Putamen (tissue), 1 donor: ENCODE measurements at regions not wholly inside any gene's neighbourhood (a gene's known extent, or its start where the extent isn't known, plus 50 kb on each side); places are given as distances from the start of the nearest gene placed in this dataset.

Source experiments
- DNase-seq: peaks from one replicate; pipeline ENCODE4 v3.0.0-alpha.2; 2016; ENCODE audit warnings: low spot score

DNA sequence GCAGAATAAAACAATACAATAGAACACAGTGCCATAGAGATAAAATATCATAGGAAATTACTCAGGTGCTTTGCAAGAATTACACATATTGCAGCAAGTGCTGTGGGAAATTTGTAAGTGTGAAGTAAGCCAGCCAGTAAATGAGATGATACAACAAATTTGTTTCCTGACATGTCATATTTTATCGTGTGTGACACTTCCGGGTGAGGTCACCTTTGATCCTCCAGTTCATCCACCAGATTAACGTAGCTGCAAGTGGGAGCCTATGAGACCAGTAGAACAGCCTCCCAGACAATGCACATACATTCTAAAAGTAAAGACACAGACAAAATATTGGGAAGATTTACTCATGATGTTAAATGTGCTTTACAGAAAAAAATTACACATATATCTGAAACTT lies 72.2 kb downstream of the PRDM9 start:
- no peak for DNase-seq

DNA sequence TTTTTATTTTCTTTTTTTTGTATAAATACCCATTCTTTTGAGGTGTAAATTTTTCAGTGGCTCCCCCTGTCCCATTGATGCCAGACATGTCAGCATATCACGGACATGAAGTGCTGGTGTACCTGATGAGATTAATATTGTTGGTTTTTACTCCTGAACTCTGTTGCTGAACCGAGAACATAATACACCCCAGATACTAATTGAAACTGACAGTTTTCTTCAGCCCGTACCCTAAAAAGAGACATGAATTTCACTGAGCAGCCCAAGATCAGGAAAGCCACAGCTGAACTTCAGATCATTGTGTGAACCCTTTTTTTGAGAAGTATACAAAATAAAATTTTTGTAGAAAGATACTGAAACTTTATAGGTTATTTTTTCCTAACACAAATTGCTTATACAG lies 75.7 kb downstream of the PRDM9 start:
- DNase-seq, result no peak

DNA sequence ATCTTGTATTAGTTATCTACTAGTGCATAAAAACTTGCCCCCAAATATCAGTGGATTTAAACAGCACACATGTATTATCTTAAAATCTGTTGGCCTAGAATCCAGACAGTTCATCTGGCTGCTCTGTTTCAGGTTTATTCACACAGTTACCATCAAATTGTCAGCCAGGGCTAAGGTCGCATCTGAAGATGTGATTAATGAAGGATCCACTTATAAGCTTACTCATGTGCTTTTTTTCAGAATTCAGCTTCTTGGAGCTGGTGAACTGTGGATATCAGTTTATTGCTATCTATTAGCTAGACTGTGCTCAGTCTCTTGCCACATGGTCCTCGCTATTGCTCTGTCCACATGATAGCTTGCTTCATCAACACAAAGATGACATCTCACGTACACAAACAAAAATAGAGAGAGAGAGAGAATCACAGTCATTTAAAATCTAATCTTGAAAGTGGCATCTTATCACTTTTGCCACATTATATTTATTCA lies 81.5 kb downstream of the PRDM9 start:
- DNase-seq, result no peak

DNA sequence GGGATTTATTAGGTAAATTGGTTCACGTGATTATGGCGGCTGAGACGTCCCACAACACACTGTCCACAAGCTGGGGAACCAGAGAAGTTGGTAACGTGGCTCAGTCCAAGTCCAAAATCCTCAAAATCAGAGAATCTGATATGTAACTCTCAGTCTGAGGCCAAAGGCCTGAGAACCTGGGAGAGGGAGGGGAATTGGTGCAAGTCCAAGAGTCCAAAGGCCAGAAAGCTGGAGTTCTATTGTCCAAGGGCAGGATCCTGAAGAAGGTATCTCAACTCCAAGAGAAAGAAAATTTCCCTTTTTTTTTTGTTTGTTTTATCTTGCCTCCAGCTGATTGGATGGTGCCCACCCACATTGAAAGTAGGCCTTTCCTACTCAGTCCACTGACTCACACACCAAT lies 83.8 kb downstream of the PRDM9 start:
- DNase-seq, result no peak

DNA sequence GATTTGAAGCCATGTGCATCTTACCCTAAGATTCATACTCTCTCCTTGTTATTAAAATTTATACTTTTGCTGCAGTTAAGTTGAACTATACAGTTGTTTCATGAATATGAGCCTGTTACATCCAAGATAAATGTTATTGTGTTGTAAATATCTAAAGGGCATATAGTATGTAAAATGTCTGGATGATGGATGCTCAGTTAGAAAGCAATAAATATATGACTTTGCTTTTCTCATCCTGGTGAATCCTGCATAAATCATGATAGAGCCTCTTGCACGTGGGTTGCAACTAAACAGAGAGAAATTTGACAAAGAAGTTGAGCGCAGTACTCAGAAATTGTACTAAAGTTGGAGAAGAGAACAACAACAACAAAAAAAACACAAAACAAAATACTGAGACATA lies 99.5 kb downstream of the PRDM9 start:
- no peak for DNase-seq

DNA sequence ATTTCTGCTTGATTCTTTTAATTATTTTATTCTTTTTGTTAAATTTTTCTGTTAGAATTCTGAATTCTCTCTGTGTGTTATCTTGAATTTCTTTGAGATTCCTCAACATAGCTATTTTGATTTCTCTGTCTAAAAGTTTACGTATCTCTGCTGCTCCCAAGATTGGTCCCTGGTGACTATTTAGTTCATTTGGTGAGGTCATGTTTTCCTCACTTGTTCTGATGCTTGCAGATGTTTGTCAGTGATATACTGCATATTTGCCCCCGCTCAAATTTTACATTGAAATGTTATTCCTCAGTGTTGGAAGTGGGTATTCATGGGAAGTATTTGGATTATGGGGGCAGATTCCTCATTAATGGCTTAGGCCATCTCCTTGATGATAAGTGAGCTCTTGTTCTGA lies 105.3 kb downstream of the PRDM9 start:
- DNase-seq, result no peak

DNA sequence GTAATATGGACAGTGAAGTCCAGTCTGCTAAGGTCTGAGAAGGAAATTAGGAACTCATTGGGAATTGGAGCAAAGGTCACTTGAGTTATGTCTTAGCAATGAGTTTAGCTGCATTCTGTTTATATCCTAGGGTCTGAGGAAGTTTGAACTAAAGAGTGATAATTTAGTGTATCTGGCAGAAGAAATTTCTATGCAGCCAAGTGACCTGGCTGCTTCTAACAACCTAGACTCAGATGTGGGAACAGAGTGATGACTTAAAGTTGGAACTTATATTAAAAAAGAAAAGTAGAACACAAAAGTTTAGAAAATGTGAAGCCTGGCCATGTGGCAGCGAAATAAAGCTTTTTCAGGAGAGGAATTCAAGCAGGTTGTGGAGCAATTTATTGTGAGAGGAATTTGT lies 106.2 kb downstream of the PRDM9 start:
- DNase-seq, result no peak

DNA sequence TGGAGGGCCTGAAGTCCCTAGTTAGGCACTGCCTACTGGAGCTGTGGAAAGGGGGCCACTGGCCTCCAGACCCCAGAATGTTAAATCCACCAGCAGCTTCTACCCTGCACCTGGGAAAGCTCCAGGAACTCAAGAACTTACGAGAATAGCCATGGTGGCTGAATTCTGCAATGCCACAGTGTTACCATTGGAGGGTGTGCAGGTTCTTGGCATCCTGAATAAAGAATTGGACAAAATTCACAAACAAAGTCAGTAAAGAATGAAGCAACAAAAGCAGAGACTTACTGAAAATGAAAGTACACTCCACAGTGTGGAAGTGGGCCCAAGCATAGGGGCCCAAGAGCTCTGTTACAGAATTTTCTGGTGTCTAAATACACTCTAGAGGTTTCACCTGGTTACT lies 107.0 kb downstream of the PRDM9 start:
- DNase-seq, result no peak

DNA sequence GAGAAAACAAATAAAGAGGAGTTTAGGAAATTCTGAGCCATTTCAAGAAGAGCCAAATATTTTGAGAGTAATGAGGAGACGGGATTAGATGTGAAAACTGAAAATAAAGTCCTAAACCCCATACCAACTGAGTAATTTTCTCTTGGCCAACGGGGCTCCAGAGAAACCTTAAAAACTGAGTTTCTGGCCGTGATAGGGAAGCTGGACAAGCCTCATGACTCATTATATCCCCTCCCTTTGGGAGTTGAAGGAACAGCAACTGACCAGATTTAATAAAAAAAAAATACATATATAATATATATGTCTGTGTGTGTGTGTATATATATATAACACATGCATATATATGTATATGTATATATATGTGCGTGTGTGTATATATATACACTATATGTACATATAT lies 119.6 kb downstream of the PRDM9 start:
- no peak for DNase-seq

DNA sequence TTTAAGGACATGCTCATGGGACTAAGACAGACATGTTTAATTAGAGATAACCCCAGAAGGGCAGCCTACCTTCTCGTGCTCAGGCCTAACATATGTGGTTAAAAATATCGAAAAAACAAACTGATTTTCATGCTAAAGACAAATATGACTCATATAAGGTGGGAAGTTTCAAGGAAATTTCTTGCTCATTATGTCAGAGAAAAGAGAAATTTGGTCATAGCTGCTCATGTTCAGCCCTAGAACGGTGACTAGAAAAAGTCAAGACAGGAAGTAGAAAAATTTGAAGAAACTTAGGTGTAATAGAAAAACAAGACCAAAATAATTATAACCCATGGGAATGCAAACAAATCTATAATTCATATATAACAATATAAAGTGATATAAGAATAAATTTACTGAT lies 120.6 kb downstream of the PRDM9 start:
- DNase-seq, result no peak

DNA sequence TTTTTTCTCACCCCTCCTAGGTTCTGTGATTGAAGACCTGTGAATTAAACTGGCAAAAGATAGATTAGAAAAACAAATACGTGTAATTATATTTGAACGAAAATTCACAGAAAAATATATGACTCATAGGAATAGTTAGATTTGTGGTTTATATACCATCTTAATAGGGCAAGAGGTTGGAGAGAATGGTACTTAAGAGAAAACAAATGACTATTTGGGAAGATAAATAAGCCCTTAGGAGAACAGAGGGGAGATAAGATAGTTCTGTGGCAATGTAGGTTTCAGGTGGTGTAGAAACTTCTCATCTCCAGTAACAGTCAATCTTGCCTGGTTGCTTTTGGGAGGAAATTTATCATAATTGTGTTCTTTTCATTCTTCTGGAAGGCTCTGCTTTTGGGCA lies 122.0 kb downstream of the PRDM9 start:
- DNase-seq, result no peak

DNA sequence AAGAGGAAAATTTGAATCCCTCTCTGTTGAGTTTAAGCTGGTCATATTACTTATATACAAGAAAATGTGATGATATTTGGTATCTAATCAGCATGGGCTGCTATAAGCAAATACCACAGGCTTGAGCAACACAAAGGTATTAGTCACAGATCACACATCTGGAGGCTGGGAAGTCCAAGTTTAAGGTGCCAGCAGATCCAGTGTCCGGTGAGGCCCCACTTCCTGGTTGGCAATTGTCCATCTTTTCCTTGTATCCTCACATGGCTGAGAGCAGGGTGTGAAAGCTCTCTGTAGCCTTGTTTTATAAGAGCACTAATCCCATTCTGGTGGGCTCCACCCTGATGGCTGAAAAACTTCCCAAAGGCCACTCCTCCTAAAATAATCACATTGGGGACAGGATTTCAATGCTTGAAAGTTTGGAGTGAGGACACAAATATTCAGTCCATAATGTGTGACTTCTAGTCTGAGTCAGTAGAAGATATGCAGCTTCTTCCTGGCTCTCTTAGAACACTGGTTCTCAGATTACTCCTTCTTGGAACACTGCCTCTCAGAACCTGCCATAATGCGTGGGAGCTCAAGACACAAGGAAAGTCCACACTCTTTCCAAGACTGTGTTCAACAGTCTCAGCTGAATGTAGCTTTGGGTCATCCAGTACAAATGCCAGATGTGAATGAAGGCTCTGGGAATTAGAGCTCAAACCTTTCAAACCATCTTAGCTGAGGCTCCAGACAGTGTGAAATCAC lies 124.1 kb downstream of the PRDM9 start:
- no peak for DNase-seq

DNA sequence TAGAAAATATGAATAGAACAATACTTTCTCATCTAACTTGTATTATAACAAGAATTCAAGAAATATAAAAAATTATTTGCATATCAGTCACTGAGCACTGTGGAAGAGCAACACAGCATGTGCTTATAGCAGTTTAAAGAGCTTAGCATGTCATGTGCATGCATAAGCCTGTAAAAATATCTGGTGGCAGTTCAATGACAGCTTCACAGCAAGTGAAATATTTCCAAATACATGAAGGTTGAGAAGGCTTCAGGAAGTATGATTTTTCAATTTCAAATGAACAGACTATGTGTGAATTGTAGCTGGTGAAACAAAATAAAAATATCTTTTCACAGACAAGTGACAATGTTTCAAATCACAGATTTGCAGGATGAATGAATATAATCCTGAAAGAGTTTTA lies 128.5 kb downstream of the PRDM9 start:
- no peak for DNase-seq

DNA sequence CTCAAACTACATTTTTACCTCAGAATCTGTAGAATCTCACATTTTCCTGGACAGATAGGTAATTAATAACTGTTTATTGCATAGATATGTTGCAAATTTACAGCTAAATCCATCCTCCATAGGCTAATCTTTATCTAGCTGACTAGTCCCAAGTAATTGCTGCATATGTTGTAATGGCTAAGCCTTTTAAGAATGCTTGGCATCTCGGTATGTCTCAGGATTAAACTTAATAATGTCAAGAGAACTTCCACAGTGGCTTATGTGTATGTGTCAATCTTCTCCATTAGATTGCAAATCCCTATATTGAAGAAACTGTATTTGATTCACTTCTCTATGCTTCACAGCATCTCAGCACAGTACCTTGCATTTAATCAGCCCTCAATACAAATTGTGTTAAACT lies 131.9 kb downstream of the PRDM9 start:
- DNase-seq, result no peak

DNA sequence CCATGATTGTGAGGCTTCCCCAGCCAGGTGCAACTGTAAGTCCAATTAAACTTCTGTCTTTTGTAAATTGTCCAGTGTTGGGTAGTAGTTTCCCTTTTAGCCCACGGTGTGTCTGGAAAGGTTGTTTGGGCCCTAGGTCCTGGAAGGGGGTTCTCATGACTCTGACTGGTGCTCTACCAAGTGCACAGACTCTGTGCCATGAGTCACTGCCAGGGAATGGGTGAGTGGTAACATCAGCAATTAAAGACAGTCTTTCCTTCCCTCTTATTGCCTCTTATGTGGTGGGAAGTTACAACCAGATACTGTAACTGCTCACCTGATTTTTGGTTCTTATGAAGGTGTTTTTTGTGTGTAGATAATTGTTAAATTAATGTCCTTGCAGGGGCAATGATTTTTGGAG lies 141.2 kb downstream of the PRDM9 start:
- DNase-seq, result no peak

DNA sequence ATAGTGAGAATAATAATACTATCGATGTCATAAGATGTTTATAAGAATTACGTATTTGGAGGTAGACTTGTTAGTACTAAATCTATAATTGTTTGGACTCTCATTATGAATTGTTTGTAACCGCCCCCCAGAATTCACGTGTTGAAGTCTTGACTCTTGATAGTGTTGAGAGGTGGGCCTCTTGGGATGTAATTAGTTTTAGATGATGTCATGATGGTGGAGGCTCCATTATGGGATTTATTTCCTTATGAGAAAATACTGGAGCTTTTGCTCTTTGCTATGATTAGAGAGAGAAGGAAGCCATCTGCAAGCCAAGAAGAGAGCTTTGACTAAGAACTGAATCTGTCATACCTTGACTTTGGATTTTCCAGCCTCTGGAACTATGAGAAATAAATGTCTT lies 142.2 kb downstream of the PRDM9 start:
- no peak for DNase-seq

DNA sequence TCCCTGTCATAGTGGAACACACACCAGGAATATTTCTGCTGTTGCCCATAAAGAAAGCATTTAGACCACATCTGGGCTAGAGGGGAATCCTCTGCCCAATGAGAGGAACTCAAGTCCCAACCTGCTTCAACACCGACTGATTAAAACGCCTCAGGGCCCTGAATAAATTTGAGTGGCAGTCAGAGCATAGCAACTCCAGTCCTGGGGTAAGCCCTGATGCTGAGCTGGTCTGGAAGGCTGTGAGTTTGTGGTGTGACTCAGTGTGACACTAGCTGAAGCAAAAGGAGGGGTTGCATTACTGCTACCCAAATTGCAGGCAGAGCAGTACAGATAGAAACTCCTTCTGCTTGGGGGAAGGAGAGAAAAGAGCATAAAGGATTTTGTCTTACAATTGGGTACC lies 148.3 kb downstream of the PRDM9 start:
- no peak for DNase-seq

DNA sequence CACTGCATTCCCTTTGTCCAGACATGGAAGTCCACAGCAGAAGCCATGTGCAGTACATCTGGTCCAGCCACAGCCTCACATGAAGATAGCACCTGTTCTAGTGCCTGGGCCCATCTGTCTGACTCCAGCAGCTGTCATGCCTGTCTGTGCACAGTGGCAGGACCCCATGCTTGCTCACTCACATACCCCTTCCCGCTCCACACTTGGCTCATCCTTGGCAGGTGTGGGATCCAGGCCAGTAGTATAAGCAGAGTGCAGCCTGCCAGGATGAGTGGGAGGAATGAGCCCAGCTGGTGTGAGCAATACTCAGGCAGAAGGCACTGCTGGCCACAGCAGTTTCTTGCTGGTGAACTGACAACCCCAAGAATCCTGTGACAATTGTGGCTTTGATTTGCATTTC lies 168.0 kb downstream of the PRDM9 start:
- DNase-seq, result no peak

DNA sequence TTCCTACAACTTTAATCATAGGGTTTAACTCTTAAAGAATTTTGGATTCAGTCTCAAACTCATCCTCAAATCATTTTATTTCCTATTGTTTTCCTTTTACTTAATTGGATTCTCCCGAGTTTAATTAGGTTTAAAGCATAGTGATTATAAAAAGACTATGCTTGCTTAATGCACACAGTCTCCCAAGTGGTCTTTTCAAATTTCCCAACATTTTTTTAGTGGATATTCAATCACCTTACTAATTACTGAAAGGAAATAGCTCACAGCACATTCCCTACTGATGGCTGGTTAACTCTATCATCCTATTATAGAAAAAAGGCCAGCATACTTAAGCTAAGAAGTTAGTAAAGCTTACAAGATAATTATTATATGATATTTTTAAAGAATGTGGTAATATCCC lies 170.6 kb downstream of the PRDM9 start:
- DNase-seq, result no peak

DNA sequence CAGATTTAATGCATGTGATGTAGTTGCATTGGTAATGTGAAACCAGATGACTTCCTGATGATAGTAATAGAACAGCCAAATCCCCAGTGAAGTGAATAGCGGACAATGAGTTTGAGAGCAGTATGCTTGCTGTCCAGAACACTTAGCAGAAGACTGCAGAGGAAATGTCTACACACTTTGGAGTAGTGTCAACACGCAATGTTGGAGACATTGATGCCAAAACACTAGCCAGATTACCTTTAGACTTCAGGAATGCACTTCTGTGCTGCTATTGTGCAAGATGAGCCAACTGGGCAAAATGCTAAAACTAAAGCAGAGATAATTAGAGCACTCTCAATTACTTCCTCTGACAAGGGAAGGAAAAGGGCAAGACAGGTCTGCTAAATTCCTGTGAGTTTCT lies 176.7 kb downstream of the PRDM9 start:
- DNase-seq, result no peak

DNA sequence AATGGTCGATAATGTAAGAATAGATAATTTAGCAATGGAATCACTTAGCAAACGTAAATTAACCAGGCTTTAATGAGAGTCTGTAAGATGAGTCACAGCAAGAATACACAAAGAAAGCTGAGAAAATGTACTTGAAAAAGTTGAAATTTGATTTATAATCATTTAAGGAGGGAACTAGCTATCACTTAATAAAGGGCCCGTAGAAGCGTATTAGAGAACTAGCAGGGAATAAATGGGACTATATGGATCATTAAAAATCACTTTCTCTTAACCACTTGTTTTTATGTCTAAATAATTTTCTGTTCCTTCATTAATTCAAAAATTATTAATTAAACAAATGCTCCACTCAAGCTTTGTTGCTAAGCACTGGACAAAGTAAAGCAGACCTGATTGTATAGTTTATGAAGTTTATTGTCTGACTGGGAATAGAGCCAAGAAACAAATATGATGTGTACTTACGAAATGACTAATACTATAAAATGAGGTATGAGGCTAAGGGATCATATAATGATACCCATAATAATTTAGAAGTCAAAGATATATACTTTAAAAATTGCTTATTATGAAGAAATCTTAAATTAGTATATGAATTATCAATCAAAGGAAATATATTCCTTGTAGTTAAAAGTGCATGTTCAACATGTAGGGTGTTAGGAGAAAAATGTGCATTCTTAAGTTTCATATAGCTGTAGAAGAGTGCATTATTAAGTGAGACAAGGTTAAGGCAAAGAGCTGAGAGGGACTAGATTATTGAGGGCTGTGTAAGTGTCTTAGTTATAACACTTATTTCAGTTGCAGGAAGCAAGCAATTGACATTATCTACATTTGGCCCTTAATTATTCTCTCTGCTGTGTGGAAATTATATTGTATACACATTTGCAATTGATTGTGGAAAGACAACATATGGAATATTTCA lies 196.8 kb downstream of the PRDM9 start:
- DNase-seq, result no peak

DNA sequence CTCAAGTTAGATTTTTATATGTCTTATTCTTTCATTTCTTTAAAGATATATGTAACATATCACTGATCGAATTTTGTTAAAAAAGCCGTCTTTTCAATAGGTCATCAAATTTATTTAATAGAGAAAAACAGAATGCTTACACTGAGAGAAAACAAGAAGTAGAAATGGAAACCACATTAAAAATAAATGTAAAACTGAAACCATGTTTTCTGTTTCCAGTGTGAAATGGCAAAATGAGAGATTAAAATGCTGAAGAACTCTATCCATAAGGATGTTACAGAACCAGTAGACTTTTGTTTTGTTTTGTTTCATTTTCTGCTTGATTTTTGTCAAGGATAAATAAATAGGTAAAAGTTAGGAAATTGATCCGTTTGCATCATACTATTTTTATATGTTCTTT lies 210.1 kb downstream of the PRDM9 start:
- no peak for DNase-seq

DNA sequence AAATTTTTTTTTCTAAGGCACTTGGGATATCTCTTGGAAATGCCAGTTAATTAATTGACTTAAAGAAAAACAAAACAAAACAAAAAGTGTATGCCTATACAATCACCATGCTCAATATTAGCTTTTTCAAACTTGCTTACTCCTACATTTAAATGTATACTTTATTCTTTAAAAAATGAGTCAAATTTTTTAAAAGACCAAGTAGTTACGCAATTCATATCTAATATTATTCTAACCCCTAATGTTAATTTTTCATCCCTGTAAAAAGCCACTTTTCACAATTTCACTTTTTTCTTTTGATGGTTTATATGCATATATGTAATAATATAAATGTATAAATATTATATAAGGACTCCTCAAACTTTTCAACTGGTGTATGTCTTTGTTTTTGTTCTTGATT lies 211.2 kb downstream of the PRDM9 start:
- DNase-seq, result no peak
